Upper lobe of left lung (tissue), 4 donors: ENCODE measurements at regions not wholly inside any gene's neighbourhood (a gene's known extent, or its start where the extent isn't known, plus 50 kb on each side); places are given as distances from the start of the nearest gene placed in this dataset.

Experiments
- CTCF ChIP-seq, 6 experiments: fragments of 450-650 bp in 4 of 6; fragments of 200-600 bp in 2 of 6; sonication (generic) in 2 of 6; IDR thresholded peaks; one replicate each; pipeline ENCODE4 v1.5.1; 2016 to 2019; ENCODE audit warnings: antibody characterized with exemption in 6 of 6
- POLR2AphosphoS5 ChIP-seq, 2 donors: sonication (generic); formaldehyde crosslinking; IDR thresholded peaks; one replicate each; pipeline ENCODE4 v1.5.1; 2017; ENCODE audit warnings: antibody characterized with exemption in 2 of 2

- TF ChIP-seq POLR2AphosphoS5 (IDR thresholded peaks at IDR 0.05) (no peak), CTCF (IDR thresholded peaks at IDR 0.05) (no peak)
Measured at GRCh38 chr9:23039402-23039801, 592.8 kb downstream of the DMRTA1 start.
